HG03108 (cell line): ENCODE measurements at regions not wholly inside any gene's neighbourhood (a gene's known extent, or its start where the extent isn't known, plus 50 kb on each side); places are given as distances from the start of the nearest gene placed in this dataset.
"Not testable (repeated sequence)": the region's sequence is repeated elsewhere in the genome, so short reads cannot be mapped to it uniquely, and the experiment has no call there.

Source experiments
- ATAC-seq: cut with Tn5 transposase; IDR thresholded peaks from one replicate; pipeline ENCODE4 v1.9.1; 2021; ENCODE audit warnings: moderate library complexity; ENCODE audit not compliant: unreplicated experiment

DNA sequence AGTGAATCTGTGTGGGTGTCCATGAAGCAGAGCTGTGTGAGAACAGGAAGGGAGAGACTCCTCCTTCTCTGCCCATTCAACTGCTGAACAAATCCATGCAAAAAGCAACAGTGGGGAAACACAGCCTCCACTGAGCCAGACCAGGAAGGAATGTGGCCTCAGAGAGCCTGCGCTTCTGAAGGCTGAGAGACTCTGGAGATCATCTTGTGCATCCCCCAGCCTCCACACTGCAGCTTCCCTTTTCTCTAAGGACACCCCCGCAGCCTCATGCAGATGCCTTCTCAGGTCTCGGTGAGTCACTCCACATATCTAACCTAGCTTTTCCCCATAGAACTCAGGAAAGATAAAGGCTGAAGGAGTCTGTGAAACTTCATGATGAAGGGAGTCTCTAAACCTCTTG, 402.9 kb downstream of the TNS1 start:
- no peak for ATAC-seq

DNA sequence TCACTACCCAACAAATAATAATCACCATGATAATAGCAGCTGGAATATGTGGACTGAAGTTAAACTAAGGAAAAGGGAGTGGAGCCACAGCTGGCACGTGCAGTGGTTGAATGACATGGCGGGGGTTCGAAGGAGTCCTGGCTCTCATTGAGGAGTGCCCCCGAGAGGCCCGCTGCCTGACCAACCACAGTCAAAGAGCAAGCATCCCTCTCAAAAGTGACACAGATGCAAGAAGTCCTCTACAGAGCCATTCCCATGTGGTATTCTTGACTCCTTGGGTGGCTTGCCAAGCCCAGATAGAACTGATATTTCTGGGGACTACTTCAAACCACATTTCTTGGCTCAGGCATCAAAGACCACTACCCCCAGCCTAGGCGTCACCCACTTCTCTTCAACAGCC, 405.1 kb downstream of the TNS1 start:
- ATAC-seq, result no peak

DNA sequence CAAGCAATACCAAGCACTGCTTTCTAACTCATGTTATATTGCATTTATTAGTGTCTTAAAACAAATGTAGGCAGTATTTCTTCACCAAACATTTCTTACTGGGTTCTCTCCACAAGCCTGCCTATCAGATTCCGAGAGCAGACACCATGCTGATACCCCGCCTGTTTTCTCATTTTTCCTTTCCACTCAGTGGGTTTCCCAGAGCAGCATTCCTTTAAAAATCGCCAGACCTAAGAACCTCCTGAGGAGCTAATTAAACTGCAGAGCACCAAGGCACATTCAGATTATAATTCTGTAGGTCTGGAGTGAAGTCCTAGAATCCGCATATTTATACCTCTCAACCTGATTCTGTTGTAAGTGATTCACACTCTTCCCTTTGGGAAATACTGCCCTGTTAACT, 405.6 kb downstream of the TNS1 start:
- no peak for ATAC-seq

DNA sequence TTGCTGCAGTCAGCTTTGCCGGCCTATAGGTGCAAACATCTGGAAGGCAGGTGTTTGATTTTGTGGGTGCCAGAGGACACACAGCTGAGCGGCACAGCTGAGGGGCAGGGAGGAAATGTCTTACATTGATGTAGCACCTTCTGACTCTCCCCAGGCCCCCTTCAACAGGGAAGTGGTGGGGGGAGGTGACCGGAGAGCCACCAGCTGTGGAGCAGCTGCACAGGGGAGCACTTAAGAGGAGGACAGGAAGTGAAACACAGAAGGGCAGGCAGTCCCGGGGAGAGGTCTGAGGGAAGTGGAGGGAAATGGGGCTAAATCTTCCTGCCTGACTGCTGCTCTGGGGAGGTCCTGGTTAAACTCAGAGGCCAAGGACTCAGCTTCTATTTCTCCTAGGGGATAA, 409.1 kb downstream of the TNS1 start:
- peak; percentile 50 for ATAC-seq

DNA sequence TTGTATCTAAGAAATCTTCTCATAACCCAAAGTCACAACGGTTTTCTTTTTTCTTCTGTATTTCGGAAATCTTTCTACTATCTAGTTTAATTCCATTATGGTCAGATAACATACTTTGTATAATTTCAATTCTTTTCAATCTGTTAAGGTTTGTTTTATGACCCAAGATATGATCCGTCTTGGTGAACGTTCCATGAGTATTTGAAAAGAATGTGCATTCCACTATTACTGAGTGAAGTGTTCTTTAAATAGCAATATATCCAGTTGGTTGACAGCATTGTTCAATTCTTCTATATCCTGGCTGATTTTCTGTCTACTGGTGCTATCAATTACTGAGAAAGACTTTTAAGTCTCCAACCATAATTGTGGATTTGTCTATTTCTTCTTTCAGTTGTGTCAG, 414.5 kb downstream of the TNS1 start:
- ATAC-seq, result no peak

DNA sequence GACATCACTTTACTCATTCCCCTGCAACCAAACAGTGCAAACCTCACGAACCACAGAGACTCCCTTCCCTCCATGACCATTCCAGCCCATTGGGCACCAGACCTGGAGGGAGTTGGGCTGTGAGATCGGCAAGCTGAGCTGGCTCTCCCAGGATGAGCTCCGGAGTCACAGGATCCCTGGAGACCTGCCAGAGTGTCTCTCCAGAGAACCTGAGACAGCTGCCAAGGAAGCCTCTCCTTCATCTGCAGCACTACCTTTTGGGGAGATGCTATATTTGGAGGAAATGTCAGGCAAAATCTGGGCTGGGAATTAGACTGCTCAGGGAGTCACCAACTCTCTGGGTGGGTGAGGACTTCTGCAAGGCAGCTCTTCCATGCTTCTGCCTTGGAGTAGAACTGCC, 417.4 kb downstream of the TNS1 start:
- no peak for ATAC-seq

DNA sequence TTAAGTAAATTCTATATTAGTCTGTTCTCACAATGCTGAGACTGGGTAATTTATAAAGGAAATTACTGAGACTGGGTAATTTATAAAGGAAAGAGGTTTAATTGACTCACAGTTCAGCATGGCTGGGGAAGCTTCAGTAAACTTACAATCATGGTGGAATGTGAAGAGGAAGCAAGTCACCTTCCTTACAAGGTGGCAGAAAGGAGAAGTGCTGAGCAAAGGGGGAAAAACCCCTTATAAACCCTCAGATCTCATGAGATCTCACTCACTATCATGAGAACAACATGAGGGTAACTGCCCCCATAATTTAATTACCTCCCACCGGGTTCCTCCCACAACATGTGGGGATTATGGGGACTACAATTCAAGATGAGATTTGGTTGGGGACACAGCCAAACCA, 422.4 kb downstream of the TNS1 start:
- ATAC-seq, result not testable (repeated sequence)

DNA sequence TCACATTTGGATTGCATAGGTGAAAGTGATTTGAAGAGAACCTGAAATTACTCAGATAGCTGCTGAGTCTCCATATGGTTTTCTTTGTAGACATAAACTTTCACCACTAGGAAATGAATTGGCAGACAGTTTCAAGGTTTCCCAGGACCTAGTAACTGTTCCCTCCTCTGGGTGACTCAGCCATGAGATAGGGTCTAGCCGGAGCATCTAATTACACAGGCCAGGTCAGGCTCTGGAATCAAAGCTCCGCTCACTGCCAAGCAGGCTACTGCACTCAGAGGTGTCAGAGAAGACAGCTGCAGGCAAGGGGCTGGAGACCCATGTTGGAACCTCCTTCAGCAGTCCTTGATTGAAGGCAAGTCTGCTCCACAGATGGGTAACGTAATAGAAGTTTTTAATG, 429.2 kb downstream of the TNS1 start:
- ATAC-seq, result no peak

DNA sequence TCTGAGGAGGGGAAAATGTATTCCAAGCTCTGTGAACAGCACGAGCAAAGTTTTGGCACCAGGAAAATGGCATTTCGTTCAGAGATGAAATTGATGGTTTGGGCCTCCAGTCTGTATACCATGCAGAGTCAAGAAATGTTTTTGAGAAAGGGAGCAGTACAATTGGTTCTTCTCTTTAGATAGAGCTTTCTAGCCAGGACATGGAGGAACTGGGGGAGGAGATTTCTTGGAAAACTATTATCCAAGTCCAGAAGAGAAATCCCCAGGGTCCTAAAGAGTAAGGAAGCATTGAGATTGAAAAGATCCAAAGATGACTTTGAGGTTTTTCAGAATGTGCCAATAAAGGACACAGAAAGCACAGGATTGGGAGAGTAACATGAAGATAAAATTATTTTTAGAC, 432.4 kb downstream of the TNS1 start:
- no peak for ATAC-seq

DNA sequence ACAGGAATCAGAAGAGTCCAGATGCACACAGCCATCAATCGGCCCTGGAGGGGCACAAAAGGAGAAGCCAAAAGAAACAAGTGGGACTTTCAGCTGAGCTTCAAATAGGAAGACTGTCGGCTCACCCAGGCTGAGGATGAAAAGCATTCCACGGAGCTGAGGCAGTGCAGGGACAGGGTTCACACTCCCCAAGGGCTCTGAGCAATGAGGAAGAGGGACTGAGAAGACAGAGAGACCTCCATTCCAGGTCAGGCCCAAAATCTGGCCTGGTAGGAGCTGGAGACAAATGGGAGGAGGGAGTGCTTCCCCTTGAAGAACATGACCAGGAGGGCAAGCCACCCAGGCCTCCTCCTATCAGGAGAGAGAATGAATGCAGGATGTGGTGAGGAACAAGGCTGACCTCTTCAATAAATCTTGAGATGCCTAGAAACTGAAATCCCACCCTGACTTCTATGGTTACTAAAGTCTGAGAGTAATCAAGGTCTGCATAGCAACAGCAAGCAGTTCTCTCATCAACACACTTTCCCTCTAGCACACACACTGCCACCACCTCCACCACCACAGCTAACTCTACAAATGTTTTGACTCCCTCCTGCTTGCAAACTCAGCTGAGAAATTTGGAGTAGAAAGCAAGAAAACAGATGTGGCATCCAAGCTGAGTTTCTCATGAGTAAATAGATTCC, 434.4 kb downstream of the TNS1 start:
- ATAC-seq, result no peak

DNA sequence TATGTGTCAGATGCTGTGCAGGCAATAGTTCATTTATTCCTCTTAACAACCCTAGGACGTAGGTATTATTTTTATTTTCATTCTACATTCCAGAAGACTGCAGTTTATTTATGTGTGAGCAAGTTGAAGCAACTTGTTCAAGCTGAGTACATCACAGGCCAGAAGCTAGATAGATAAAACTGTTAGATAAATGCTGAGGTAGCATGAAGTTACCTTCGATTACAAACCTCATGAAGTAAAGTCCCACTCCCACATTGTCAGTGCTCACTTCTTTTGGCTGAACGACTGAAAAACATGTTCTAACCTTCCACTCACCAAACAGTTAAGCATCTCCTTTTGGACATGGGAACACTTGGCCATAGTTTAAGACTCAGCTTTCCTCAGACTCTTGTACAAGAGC, 439.2 kb downstream of the TNS1 start:
- ATAC-seq, result no peak

DNA sequence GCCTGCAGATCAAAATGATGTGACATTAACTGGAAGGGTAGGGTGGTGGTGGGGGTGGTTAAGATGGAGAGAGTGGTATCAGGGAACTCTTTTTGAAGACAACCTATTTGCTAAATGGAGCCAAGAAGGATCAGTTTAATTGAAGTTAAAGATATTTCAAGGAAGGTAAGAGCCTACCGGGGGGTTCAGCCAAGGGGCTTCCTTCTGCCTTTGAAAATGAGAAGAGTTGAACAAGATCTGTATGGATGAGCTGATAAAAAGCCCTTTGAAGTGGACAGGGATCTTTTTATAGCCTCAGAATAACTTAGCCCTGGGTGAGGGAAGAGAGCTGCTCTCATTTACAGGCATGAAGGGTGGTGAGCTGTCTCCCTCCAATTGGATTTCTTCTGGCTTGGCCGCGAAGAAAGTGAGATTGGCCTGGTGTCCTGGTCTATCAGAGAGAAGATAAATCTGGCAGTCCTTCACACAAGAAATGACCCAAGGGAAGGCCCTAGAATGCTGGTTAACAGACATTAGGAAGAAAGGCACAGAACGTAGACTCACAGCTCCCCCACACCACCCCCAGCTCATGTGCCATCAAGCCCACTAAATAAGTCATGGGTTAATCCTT, 439.8 kb downstream of the TNS1 start:
- ATAC-seq, result no peak

DNA sequence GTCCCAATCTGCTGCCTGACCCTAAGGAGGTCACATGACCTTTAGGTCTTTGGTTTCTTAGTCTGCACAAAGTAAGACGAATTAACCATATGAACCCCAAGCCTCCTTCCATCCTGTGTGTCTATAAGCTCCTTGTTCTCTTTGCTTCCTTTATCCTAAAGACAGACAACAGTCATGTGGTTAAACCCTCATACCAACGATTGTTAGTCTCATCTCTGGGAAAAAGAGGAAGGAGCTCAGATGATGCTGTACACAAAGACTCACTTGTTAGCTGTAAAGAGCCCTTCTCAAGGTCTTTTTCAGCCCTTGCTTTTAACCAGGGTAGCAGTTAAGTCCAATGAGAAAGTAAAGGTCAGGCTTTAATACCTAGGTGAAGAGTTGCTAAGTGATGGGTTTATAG, 443.7 kb downstream of the TNS1 start:
- ATAC-seq, result no peak

DNA sequence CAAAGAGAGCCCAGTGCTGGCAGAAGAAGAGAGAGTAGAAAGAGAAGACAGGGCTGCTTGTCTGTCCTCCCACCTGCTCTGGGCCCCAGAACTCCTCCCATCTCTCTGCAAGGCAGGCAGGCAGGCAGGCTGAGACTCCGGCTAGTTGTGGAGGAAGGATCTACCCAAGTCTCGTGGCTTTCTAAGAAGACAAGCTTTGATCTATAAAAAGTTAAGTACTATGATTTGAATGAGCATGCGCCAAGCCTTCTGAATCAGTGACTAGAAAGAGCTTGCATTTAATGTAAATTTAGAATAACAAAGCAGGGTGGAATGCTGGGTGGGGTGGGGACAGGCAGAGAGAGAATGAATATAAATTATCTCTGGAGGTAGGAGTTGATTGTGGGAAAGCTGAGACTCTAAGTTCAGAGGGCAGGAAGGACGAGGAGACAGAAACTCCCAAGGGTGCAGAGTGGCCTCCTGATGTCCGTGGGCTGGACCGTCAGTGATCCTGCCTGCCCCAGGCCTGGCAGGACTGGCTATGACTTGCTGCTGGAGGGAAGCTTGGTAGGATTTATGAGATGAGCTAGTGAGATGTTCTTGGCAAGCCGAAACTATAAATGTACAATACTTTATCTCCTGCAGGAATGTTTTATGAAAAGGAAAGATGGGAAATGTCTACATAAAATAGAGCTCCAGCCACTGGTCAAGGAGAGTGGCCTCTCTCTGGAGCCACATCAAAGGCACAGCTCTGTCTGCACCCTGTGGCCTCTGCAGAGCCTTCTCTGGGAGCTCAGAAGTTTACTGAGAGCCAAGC, 447.5 kb downstream of the TNS1 start:
- ATAC-seq, result no peak

DNA sequence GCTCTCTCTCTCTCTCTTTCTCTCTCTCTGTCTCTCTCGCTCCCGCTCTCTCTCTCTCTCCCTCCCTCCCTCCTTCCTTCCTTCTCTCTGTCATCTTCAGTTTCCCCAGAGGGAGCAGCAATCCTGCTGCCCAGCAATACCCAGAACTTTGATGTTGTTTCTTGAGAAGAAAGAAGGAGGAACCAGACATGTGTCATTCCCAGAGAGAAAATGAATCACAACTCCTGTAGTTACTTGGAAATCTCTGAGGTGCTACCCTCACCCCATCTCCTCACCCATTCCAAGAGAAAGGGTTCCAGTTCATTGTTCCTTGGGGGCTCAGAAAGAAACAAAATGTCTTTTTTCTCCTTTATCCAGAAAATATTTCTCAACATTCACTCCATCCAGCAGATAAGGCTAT, 449.1 kb downstream of the TNS1 start:
- ATAC-seq, result no peak

DNA sequence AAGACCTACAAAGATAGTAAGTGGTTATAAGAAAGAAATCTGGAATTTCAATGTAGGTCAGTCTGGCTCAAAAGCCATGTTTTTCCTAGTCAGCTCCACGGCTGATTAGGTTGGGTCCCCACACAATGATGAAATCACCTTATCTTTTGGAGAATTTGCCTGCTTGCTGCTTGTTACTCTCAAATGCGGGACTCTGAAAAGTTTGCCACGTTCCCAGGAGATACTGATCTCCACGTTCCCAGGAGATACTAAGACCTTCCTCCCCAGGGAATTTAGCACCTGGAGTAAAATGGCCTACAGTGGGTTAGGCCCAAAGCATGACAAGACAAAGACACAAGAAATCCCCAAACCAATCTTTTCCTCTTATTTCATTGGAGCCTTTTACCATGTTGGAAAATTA, 449.6 kb downstream of the TNS1 start:
- no peak for ATAC-seq

DNA sequence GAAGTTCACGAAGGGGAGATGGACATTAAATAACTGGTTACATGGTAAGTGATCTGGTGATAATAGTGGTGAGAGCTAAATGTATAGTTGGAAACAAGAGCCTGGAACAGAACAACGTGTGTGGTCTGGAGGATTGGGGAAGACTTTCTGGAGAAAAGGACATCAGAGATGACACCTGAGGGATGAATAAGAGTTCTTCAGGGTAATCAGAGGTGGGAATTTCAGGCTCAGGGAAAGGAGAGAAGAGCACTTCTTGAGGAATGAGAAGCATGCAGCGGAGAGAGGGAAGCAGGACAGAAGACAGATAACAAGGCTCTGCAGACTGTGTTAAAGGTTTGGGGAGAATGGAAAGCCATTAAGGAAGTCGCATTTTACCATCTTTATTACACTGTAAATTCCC, 450.7 kb downstream of the TNS1 start:
- ATAC-seq, result no peak

DNA sequence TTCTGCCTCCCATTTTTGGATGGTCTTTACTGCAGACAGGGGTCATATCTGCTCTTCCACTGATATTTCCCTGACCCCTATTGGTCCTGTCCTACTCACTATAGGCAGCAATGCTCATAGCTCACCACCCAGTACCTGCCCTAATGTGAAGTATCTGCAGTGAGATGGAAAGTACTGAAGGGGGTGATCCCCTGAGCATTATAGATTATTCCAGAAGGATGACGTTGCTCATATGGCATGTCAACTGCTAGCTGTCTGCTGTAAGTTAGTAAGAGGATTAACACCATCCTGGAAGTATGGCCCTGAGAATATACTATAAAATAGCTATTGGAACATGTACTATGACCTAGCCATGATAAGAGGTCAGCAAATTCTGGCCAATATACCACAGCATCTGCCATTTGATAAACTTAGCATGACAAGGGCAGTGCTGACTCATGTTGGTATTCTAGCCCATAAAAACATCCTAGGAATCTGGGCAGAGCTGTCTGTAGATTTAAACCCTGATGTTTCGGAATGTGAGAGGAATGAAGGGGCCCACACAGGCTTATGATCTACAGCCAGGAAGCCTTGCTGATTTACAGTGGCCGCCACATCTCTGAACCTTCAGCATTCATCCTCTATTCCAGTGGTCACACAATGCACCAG, 451.4 kb downstream of the TNS1 start:
- ATAC-seq, result no peak

DNA sequence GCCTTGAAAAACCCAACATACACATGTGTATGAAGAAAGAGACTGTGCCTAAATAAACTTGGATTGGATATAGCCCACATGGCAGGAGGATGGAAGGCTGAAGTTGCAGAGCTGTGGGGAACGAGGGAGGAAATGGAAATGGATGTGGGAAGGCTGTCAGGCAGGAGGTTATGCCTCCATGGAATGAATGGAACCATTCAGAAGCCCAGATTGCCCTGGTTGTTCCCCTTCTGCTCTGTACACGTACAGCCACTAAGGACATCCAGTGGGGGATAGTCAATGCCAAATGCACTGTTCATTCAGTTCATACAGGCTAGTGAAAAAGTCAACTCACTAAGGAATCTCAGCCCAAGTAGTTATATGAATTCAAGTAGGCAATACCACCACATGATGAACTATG, 463.7 kb downstream of the TNS1 start:
- ATAC-seq, result no peak

DNA sequence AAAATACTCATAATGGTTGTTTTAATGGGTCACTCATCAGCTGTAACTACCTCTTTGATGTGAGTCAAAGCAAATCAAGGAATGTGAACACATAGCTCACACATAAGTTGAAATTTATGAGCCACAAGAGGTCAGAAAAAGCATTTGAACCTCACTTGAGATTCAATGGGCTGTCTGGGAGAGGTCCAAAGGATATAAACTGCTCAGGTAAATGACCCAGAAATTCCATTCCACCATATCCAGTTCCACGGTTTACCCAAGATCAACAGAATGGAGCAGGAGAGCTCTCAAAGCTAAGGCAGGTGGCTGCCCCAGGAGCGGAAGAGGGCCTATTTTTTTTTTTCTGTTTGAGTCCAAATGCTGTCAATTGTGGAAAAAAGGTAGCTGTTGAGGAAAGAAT, 464.1 kb downstream of the TNS1 start:
- ATAC-seq, result no peak

DNA sequence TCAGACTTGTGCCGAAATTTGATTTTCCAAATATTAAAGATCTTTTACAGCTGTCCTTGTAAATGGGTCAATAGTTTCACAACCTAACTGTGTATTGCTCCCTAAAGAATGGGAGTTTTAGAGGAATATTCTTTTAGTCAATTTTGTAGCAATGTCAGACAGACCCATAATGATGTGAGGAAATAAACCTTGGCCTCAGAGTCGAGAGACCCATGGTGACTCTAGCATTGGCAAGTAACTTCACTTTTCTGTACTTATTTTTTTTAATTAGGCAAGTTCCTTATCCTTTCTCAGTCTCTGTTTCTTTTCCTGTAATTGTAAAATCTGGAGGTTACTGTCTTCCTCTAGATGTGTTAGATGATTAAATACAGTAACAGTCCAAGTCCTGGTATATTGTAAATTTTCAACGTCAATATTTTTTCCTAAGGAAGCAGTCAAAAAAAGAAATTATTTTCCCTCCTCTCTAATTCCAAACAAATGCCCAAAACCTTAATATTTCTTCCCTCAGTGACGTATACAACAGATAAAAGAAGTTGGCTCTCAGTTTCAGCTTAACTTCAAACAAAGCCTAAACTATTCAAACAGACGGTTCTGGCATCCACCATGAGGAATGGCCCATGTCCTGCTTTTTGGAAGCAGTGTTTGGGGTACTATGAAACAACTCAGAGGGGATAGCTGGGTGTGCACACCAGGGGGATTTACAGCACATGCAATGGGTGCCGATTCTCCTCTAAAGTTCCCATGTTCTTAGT, 466.7 kb downstream of the TNS1 start:
- ATAC-seq, result no peak
